ENCODE measurements at regions not wholly inside any gene's neighbourhood (a gene's known extent, or its start where the extent isn't known, plus 50 kb on each side); places are given as distances from the start of the nearest gene placed in this dataset.

- DNase-seq (ENCODE audit: extremely low spot score), result no peak
- Histone ChIP-seq H3K4me3 (no peak overlapping the region), H3K27ac (replicated peaks in 1 of 4) (no peak overlapping the region), H3K4me1 (no peaks in the 10 kb centered on the region), H3K36me3 (no peaks in the 10 kb centered on the region), H3K9me3 (no peaks in the 10 kb centered on the region), H3K27me3 (no peaks in the 10 kb centered on the region)
- TF ChIP-seq POLR2A (IDR thresholded peaks at IDR 0.05; ENCODE audit: low read depth) (no peak), EP300 (IDR thresholded peaks at IDR 0.05) (no peak), POLR2AphosphoS5 (IDR thresholded peaks at IDR 0.05) (no peak), CTCF (IDR thresholded peaks at IDR 0.05) (no peak)
- intact Hi-C loops (cut with DNase I), result no loop called here
Measured at GRCh38 chr1:101733340-101733739, 263.4 kb downstream of the OLFM3 start.

GRCh38 chr1:101738475-101738874, 258.3 kb downstream of the OLFM3 start:
- no peaks in the 10 kb centered on the region for H3K9me3 ChIP-seq
- 80% methylated on average over 1 of the region's 1 CpG for WGBS
- intact Hi-C loops (cut with DNase I), result no loop called here
- no peak overlapping the region for H3K27ac ChIP-seq (replicated peaks in 1 of 4)
- H3K36me3 ChIP-seq, result no peaks in the 10 kb centered on the region
- TF ChIP-seq EP300 (IDR thresholded peaks at IDR 0.05), result no peak
- no peak for TF ChIP-seq POLR2A (IDR thresholded peaks at IDR 0.05; ENCODE audit: low read depth)
- no peak for TF ChIP-seq CTCF (IDR thresholded peaks at IDR 0.05)
- TF ChIP-seq POLR2AphosphoS5 (IDR thresholded peaks at IDR 0.05), result no peak
- H3K4me3 ChIP-seq, result no peak overlapping the region
- no peak for DNase-seq (ENCODE audit: extremely low spot score)
- no peaks in the 10 kb centered on the region for H3K4me1 ChIP-seq
- H3K27me3 ChIP-seq, result no peaks in the 10 kb centered on the region

- intact Hi-C loops (cut with DNase I), result no loop called here
- 83% methylated on average over 6 of the region's 6 CpGs for WGBS
- DNase-seq (ENCODE audit: extremely low spot score), result no peak
- Histone ChIP-seq H3K27me3 (no peaks in the 10 kb centered on the region), H3K9me3 (no peaks in the 10 kb centered on the region), H3K27ac (replicated peaks in 1 of 4) (no peak overlapping the region), H3K4me3 (no peak overlapping the region), H3K36me3 (no peaks in the 10 kb centered on the region), H3K4me1 (no peaks in the 10 kb centered on the region)
- no peak for TF ChIP-seq POLR2AphosphoS5 (IDR thresholded peaks at IDR 0.05)
- TF ChIP-seq CTCF (IDR thresholded peaks at IDR 0.05), result no peak
- TF ChIP-seq EP300 (IDR thresholded peaks at IDR 0.05), result no peak
- TF ChIP-seq POLR2A (IDR thresholded peaks at IDR 0.05; ENCODE audit: low read depth), result no peak
Measured at GRCh38 chr1:101739146-101739545, 257.6 kb downstream of the OLFM3 start.

DNA sequence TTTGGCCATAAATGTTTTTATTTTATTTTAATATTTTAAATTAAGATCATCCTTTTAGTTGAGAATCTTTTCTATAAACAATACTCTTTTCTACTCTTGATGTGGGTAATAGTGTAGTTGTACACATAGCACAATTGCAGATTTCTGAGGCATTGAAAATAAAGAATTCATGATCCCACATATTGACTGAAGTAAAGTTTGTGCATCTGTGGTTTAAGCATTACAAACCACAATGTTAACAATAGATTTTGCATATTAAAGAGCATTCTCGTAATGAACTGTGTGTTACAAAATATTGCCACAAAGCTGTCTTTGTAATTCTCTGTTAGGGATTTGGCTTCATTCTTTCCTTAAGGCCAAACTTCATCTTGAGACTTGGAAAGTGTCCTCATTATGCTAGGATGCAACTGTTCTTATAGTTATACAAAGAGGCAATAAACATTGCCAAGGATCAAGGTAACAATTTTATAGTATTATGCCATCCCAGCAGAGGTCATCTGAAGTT, 256.8 kb downstream of the OLFM3 start:
- H3K9me3 ChIP-seq, result no peaks in the 10 kb centered on the region
- DNase-seq (ENCODE audit: extremely low spot score), result no peak
- no peaks in the 10 kb centered on the region for H3K4me1 ChIP-seq
- TF ChIP-seq EP300 (IDR thresholded peaks at IDR 0.05) (no peak), POLR2A (IDR thresholded peaks at IDR 0.05; ENCODE audit: low read depth) (no peak), POLR2AphosphoS5 (IDR thresholded peaks at IDR 0.05) (no peak), CTCF (IDR thresholded peaks at IDR 0.05) (no peak)
- intact Hi-C loops (cut with DNase I), result no loop called here
- 86% methylated on average over 1 of the region's 1 CpG for WGBS
- H3K27me3 ChIP-seq, result no peaks in the 10 kb centered on the region
- no peaks in the 10 kb centered on the region for H3K36me3 ChIP-seq
- H3K27ac ChIP-seq (replicated peaks in 1 of 4), result no peak overlapping the region
- H3K4me3 ChIP-seq, result no peak overlapping the region

DNA sequence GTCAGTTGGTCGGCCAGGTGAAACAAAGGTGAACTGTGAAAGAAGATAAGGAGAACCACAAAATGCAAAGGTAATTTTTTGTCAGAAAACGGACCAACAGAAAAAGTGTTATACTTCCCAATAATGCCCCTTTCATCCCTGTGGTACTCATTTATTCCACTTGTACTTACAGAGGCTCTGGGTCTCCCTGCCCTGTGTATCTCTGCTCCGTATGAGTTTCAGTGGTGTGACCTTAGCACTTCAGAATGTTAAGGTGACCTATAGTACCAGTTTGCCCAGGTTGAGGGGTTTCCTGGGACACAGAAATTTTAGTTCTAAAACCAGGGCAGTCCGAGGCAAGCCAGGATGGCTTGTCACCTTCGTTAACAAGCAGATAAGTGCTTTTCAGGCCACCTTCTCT, 254.8 kb downstream of the OLFM3 start:
- WGBS, result 64% methylated on average over 5 of the region's 5 CpGs
- no peaks in the 10 kb centered on the region for H3K36me3 ChIP-seq

More for the DNA sequence above, 254.8 kb downstream of the OLFM3 start:
- no peak for DNase-seq (ENCODE audit: extremely low spot score)
- TF ChIP-seq CTCF (IDR thresholded peaks at IDR 0.05) (no peak), POLR2A (IDR thresholded peaks at IDR 0.05; ENCODE audit: low read depth) (no peak), EP300 (IDR thresholded peaks at IDR 0.05) (no peak), POLR2AphosphoS5 (IDR thresholded peaks at IDR 0.05) (no peak)
- Histone ChIP-seq H3K9me3 (no peaks in the 10 kb centered on the region), H3K27ac (replicated peaks in 1 of 4) (no peak overlapping the region), H3K27me3 (no peaks in the 10 kb centered on the region), H3K4me1 (no peaks in the 10 kb centered on the region), H3K4me3 (no peak overlapping the region)
- intact Hi-C loops (cut with DNase I), result no loop called here
